HCT116 (cell line): ENCODE measurements at regions not wholly inside any gene's neighbourhood (a gene's known extent, or its start where the extent isn't known, plus 50 kb on each side); places are given as distances from the start of the nearest gene placed in this dataset.

Experiments used
- ATAC-seq: fragments of 200-7000 bp; cut with Tn5 transposase; 2 replicates; pipeline ENCODE4 v1.9.1; 2020; ENCODE audit warnings: mild to moderate bottlenecking, moderate library complexity
- BruUV-seq: library from RNA; stranded (reverse); fragments of 400-500 nt; replicated peaks from 2 replicates; lab custom pipeline; 2021; lab: Mats Ljungman, UMichigan
- CTCF ChIA-PET: fragments of 300-600 bp; sonication (Branson Sonifier 250); formaldehyde crosslinking; loops from one replicate; lab custom pipeline; 2021; ENCODE audit warnings: antibody characterized with exemption; lab: Charles Lee
- POLR2A ChIA-PET: fragments of 300-600, 350-600 bp; sonication (Branson Sonifier 250); formaldehyde crosslinking; loops from one replicate; lab custom pipeline; 2021; ENCODE audit warnings: antibody characterized with exemption; lab: Charles Lee
- RAD21 ChIA-PET, 2 experiments: fragments of 300-600 bp; sonication (Branson Sonifier 250); formaldehyde crosslinking; loops; one replicate each; lab custom pipeline; 2023; ENCODE audit warnings: low total read pairs in 2 of 2; ENCODE audit not compliant: uncharacterized antibody in 2 of 2, unreplicated experiment in 2 of 2, low non-redundant PET in 1 of 2; lab: Charles Lee
- DNase-seq: peaks from one replicate; pipeline ENCODE4 v3.0.0-alpha.2; 2010; ENCODE audit warnings: low read depth, low spot score
- H2AFZ ChIP-seq: fragments of 200-600 bp; shearing (Covaris generic), sonication (generic); 2 replicates; pipeline ENCODE4 v1.6.1; 2017; ENCODE audit warnings: low read depth, mixed run types, mixed read lengths, antibody characterized with exemption, low read length; ENCODE audit not compliant: poor library complexity, severe bottlenecking
- H3K27ac ChIP-seq: 2 replicates; pipeline ENCODE4 v1.5.1; 2012; ENCODE audit warnings: low read depth, low read length
- H3K27me3 ChIP-seq: fragments of 200-600 bp; sonication (generic); 2 replicates; pipeline ENCODE4 v1.6.1; 2016; ENCODE audit warnings: mixed run types, low read length, mixed read lengths; ENCODE audit not compliant: insufficient read depth
- H3K36me3 ChIP-seq, 2 experiments: fragments of 200-500 bp in 1 of 2; fragments of 200-600 bp in 1 of 2; sonication (Bioruptor generic) in 1 of 2; sonication (generic) in 1 of 2; 2 replicates each; pipeline versions ENCODE4 v1.5.1 to v1.6.1; 2014 to 2016; ENCODE audit warnings: low read length in 2 of 2, inconsistent platforms in 1 of 2, mixed read lengths in 1 of 2, mixed run types in 1 of 2; ENCODE audit not compliant: insufficient read depth in 2 of 2, control insufficient read depth in 1 of 2
- H3K4me1 ChIP-seq, 2 experiments: fragments of 200-600 bp in 1 of 2; sonication (generic) in 1 of 2; 2 replicates each; pipeline versions ENCODE4 v1.5.1 to v1.6.1; 2012 to 2017; ENCODE audit warnings: low read length in 2 of 2, inconsistent platforms in 1 of 2, mild to moderate bottlenecking in 1 of 2, mixed read lengths in 1 of 2, mixed run types in 1 of 2, moderate library complexity in 1 of 2; ENCODE audit not compliant: insufficient read depth in 2 of 2, control insufficient read depth in 1 of 2
- H3K4me2 ChIP-seq: fragments of 200-600 bp; sonication (generic); 2 replicates; pipeline ENCODE4 v1.6.1; 2017; ENCODE audit warnings: mixed run types, low read length, mixed read lengths
- H3K4me3 ChIP-seq, 2 experiments: fragments of 200-600 bp in 1 of 2; sonication (generic) in 1 of 2; replicated peaks in 1 of 2; 2 replicates each; pipeline ENCODE4 v1.5.1; 2011 to 2016; ENCODE audit warnings: low read length in 2 of 2, control low read depth in 1 of 2, low read depth in 1 of 2, mild to moderate bottlenecking in 1 of 2, mixed read lengths in 1 of 2, mixed run types in 1 of 2
- H3K79me2 ChIP-seq: fragments of 200-600 bp; sonication (generic); 2 replicates; pipeline ENCODE4 v1.6.1; 2017; ENCODE audit warnings: mild to moderate bottlenecking, mixed run types, low read length, moderate library complexity, mixed read lengths; ENCODE audit not compliant: insufficient read depth
- H3K9ac ChIP-seq: fragments of 200-600 bp; sonication (generic); 2 replicates; pipeline ENCODE4 v1.6.1; 2016; ENCODE audit warnings: low read length, mixed read lengths
- H3K9me2 ChIP-seq: fragments of 200-600 bp; sonication (generic), shearing (Covaris generic); 2 replicates; pipeline ENCODE4 v1.6.1; 2017; ENCODE audit warnings: mixed run types, mild to moderate bottlenecking, moderate library complexity; ENCODE audit not compliant: insufficient read depth
- H3K9me3 ChIP-seq, 2 experiments: fragments of 200-500 bp in 1 of 2; fragments of 200-600 bp in 1 of 2; sonication (Bioruptor generic) in 1 of 2; sonication (generic) in 1 of 2; 2 replicates each; pipeline ENCODE4 v1.6.1; 2014 to 2017; ENCODE audit warnings: low read length in 2 of 2, mixed read lengths in 2 of 2, inconsistent platforms in 1 of 2, low read depth in 1 of 2, mild to moderate bottlenecking in 1 of 2, mixed run types in 1 of 2, moderate library complexity in 1 of 2; ENCODE audit not compliant: control insufficient read depth in 1 of 2, insufficient read depth in 1 of 2
- H4K20me1 ChIP-seq: fragments of 200-600 bp; sonication (generic), shearing (Covaris generic); 2 replicates; pipeline ENCODE4 v1.6.1; 2017; ENCODE audit warnings: mixed run types, mild to moderate bottlenecking, moderate library complexity; ENCODE audit not compliant: insufficient read depth
- CEBPB ChIP-seq: IDR thresholded peaks from 2 replicates; pipeline ENCODE4 v1.6.1; 2012; ENCODE audit warnings: low read depth
- EGR1 ChIP-seq: IDR thresholded peaks from 2 replicates; pipeline ENCODE4 v1.6.1; 2012; ENCODE audit warnings: low read depth
- JUND ChIP-seq: IDR thresholded peaks from 2 replicates; pipeline ENCODE4 v1.6.1; 2012
- SP1 ChIP-seq: IDR thresholded peaks from 2 replicates; pipeline ENCODE4 v1.6.1; 2012; ENCODE audit warnings: low read depth
- TCF7L2 ChIP-seq: IDR thresholded peaks from 2 replicates; pipeline ENCODE4 v1.7.0; 2011; ENCODE audit warnings: borderline replicate concordance, inconsistent platforms; ENCODE audit not compliant: insufficient read depth, insufficient read length; ENCODE audit errors: extremely low read depth
- YY1 ChIP-seq: IDR thresholded peaks from 2 replicates; pipeline ENCODE4 v1.6.1; 2011; ENCODE audit warnings: low read length, low read depth, moderate library complexity, mild to moderate bottlenecking; ENCODE audit not compliant: insufficient replicate concordance; ENCODE audit errors: extremely low read depth
- ZNF274 ChIP-seq: fragments of 200-500 bp; sonication (Bioruptor generic); IDR thresholded peaks from 2 replicates; pipeline ENCODE4 v1.6.1; 2014; ENCODE audit warnings: mild to moderate bottlenecking, low read depth, low read length, inconsistent platforms
- intact Hi-C: fragments of 100-400 bp; cut with micrococcal nuclease; formaldehyde crosslinking; loops from 2 replicates; pipeline ENCODE4 v1.10.0; 2022
- TF ChIP-seq, protein P1 (sequence below): IDR thresholded peaks from 2 replicates; pipeline ENCODE4 v1.6.1; 2012
- TF ChIP-seq, protein P2 (sequence below): IDR thresholded peaks from 2 replicates; pipeline ENCODE4 v1.6.1; 2012
- TF ChIP-seq, protein P3 (sequence below): IDR thresholded peaks from 2 replicates; pipeline ENCODE4 v1.6.1; 2012; ENCODE audit warnings: low read depth

DNA sequence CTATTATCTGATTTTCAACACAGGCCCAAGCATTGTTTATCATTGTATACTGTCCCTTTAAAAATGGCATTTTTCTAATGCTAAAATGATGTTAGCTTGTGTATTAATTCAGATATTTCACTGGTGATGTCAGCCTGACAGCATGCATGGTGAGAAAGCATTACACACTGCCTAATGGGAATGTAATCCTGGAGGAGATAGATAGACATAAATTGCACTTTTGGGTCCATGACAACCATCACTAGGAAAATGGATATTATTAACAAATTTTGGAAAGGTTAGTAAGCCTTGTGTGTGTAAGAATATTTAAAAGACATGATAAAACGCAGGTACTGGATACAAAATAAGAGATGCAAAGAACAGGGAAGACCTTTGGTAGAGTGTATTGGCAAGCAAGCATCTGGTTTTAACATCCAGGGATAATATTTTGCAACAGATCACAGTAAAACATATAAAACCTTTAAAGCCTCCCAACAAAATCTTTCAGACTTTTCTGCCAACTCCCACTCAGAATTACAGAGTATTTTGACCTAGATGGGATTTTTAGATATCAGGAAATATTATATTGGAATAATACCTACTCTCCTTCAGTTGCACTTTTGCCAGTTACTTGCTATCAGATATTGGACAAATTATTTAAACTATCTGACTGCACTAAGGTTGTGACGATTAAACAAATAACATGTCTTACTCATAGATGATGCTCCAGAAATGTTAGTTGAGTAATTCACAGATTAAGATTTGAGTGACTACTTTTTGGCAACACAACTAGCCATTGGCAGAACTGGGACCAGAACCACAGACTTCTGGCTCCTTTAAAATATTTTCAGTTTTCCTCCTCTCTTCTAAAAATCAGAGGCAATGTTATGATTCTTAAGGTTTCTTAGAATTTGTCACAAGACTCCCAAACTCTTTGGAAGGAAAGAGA, 291.6 kb upstream of the SEMA3C start:
- no peaks in the 10 kb centered on the region for H3K36me3 ChIP-seq
- H3K9ac ChIP-seq, result no peak overlapping the region
- no peak overlapping the region for H3K27ac ChIP-seq
- ChIA-PET RAD21 (no interaction called here), CTCF (no interaction called here), POLR2A (interaction anchor here (1.0 kb wide), 1 partner anchor 19 kb away, joined by 3 read pairs; no protein-coding TSS in a partner anchor)
- no peak overlapping the region for H3K4me2 ChIP-seq
- no peaks in the 10 kb centered on the region for H4K20me1 ChIP-seq
- no TSS peak for BruUV-seq
- TF ChIP-seq ZNF274, result no peak
- no peak for TF ChIP-seq YY1
- TF ChIP-seq EGR1, result no peak
- TF ChIP-seq, protein P1, sequence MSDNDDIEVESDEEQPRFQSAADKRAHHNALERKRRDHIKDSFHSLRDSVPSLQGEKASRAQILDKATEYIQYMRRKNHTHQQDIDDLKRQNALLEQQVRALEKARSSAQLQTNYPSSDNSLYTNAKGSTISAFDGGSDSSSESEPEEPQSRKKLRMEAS, result no peak
- TF ChIP-seq, protein P2, sequence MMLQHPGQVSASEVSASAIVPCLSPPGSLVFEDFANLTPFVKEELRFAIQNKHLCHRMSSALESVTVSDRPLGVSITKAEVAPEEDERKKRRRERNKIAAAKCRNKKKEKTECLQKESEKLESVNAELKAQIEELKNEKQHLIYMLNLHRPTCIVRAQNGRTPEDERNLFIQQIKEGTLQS, result no peak
- TF ChIP-seq SP1, result no peak
- no peak for TF ChIP-seq JUND
- no peak for TF ChIP-seq TCF7L2
- TF ChIP-seq, protein P3, sequence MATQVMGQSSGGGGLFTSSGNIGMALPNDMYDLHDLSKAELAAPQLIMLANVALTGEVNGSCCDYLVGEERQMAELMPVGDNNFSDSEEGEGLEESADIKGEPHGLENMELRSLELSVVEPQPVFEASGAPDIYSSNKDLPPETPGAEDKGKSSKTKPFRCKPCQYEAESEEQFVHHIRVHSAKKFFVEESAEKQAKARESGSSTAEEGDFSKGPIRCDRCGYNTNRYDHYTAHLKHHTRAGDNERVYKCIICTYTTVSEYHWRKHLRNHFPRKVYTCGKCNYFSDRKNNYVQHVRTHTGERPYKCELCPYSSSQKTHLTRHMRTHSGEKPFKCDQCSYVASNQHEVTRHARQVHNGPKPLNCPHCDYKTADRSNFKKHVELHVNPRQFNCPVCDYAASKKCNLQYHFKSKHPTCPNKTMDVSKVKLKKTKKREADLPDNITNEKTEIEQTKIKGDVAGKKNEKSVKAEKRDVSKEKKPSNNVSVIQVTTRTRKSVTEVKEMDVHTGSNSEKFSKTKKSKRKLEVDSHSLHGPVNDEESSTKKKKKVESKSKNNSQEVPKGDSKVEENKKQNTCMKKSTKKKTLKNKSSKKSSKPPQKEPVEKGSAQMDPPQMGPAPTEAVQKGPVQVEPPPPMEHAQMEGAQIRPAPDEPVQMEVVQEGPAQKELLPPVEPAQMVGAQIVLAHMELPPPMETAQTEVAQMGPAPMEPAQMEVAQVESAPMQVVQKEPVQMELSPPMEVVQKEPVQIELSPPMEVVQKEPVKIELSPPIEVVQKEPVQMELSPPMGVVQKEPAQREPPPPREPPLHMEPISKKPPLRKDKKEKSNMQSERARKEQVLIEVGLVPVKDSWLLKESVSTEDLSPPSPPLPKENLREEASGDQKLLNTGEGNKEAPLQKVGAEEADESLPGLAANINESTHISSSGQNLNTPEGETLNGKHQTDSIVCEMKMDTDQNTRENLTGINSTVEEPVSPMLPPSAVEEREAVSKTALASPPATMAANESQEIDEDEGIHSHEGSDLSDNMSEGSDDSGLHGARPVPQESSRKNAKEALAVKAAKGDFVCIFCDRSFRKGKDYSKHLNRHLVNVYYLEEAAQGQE, result no peak
- no peak for TF ChIP-seq CEBPB
- intact Hi-C loops, result no loop called here
- DNase-seq, result no peak
- H3K9me3 ChIP-seq, result no peaks in the 10 kb centered on the region
- H3K79me2 ChIP-seq, result no peaks in the 10 kb centered on the region
- ATAC-seq, result no peak
- no peaks in the 10 kb centered on the region for H3K4me1 ChIP-seq
- no peak overlapping the region for H3K4me3 ChIP-seq
- no peak overlapping the region for H2AFZ ChIP-seq
- no peaks in the 10 kb centered on the region for H3K9me2 ChIP-seq
- H3K27me3 ChIP-seq, result no peaks in the 10 kb centered on the region
